SU-DHL-6 (cell line): ENCODE measurements at regions not wholly inside any gene's neighbourhood (a gene's known extent, or its start where the extent isn't known, plus 50 kb on each side); places are given as distances from the start of the nearest gene placed in this dataset.

Source experiments
- EZH2phosphoT487 ChIP-seq: fragments of 200-600 bp; sonication (generic), shearing (Covaris generic); conservative IDR thresholded peaks from 2 replicates; pipeline ENCODE4 v1.6.1; 2018; ENCODE audit warnings: mild to moderate bottlenecking, antibody characterized with exemption, low read length, moderate library complexity, mixed read lengths
- TF ChIP-seq, protein P1 (sequence below): fragments of 200-600 bp; sonication (generic); IDR thresholded peaks from one replicate; pipeline ENCODE4 v1.5.1; 2017; ENCODE audit warnings: antibody characterized with exemption, mild to moderate bottlenecking, low read length, moderate library complexity; ENCODE audit not compliant: insufficient read depth, poor library complexity, severe bottlenecking

DNA sequence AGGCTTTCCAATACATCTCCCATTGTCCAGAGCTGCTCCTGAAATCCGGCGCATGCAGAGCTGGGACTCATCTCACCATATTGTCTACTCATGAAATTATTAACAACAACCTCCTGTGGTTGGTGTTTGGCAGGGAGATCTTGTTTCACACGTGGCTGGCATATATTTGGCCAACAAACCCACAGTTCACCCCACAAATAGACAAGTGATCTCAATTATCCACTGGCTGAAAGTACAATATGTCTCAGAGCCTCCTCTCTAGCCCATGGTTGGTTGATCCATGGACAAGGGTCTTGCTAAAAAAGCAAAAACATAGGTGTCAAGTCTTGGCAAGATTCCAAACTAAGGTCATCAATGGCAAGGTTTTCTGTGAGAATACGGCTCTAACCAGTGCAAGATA is 386.9 kb downstream of the ETS1 start:
- TF ChIP-seq, protein P1, sequence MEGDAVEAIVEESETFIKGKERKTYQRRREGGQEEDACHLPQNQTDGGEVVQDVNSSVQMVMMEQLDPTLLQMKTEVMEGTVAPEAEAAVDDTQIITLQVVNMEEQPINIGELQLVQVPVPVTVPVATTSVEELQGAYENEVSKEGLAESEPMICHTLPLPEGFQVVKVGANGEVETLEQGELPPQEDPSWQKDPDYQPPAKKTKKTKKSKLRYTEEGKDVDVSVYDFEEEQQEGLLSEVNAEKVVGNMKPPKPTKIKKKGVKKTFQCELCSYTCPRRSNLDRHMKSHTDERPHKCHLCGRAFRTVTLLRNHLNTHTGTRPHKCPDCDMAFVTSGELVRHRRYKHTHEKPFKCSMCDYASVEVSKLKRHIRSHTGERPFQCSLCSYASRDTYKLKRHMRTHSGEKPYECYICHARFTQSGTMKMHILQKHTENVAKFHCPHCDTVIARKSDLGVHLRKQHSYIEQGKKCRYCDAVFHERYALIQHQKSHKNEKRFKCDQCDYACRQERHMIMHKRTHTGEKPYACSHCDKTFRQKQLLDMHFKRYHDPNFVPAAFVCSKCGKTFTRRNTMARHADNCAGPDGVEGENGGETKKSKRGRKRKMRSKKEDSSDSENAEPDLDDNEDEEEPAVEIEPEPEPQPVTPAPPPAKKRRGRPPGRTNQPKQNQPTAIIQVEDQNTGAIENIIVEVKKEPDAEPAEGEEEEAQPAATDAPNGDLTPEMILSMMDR, result no peak
- no peak for TF ChIP-seq EZH2phosphoT487
